ENCODE measurements at regions not wholly inside any gene's neighbourhood (a gene's known extent, or its start where the extent isn't known, plus 50 kb on each side); places are given as distances from the start of the nearest gene placed in this dataset.

DNA sequence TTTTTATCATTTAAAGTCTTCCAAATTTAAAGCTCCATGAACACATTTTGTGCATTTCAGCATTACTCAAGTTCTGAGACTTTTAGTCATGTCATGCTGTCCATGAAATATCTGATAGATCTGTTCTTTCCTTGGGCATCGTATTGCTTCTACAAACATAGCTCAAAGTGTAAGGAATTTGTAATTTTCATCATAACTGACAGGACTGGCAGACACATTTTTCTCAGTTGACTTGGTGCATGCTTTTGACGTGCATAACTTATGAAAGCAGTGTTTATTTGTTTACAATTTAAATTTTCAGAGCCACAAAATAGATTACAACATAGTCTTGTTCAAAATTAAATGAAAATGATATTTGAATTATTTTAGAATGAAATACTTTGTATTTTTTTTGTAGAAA, 812.1 kb upstream of the NOVA1 start:
- Histone ChIP-seq H3K27me3 (ENCODE audit: control insufficient read depth, insufficient read depth, low read length) (no peaks in the 10 kb centered on the region), H3K9me3 (ENCODE audit: control insufficient read depth, insufficient read depth, low read length) (no peaks in the 10 kb centered on the region), H3K4me3 (ENCODE audit: low read depth, low read length) (no peak overlapping the region), H3K4me1 (ENCODE audit: control insufficient read depth, insufficient read depth, low read length) (no peaks in the 10 kb centered on the region), H3K9ac (ENCODE audit: low read depth, low read length) (no peak overlapping the region), H3K36me3 (ENCODE audit: control insufficient read depth, insufficient read depth, low read length) (no peaks in the 10 kb centered on the region)

DNA sequence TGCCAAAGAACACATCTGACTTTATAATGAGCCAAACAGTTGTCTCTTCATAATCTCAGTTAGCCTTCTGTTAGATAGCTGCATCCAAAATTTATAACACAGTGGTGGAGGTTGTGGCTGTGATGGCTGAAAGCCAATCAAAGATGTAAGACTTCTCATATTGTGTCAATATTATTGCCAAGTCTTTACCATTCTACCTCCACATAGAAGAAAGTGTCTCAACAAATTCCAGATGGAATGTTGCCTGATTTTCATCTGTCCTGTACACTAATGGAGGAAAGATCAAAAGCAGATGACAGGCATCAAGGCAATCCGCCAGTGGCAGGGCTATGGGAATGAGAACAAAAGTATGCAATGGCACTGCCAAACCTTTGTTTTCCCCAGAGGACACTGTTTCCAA, 813.1 kb upstream of the NOVA1 start:
- H3K27me3 ChIP-seq (ENCODE audit: control insufficient read depth, insufficient read depth, low read length), result no peaks in the 10 kb centered on the region
- H3K36me3 ChIP-seq (ENCODE audit: control insufficient read depth, insufficient read depth, low read length), result no peaks in the 10 kb centered on the region
- no peak overlapping the region for H3K9ac ChIP-seq (ENCODE audit: low read depth, low read length)
- no peaks in the 10 kb centered on the region for H3K4me1 ChIP-seq (ENCODE audit: control insufficient read depth, insufficient read depth, low read length)
- H3K4me3 ChIP-seq (ENCODE audit: low read depth, low read length), result no peak overlapping the region
- H3K9me3 ChIP-seq (ENCODE audit: control insufficient read depth, insufficient read depth, low read length), result no peaks in the 10 kb centered on the region

DNA sequence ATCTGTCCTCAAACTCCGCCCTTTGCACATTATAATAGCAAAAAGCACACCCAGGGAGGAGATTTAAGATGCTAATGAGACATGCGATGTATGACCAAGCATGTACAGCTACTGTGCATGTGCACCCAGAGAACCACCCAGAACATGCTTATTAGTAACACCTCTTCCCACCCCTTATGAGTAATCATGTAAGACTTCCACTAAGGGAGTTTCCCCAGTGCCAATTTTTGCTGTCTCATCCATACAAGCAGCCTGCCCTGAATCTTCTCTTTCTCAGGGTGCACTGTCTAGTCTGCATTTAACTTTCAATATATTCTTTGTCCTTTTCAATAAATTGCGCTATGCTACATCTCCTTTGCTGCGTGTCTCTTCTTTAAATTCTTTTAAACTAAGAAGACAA, 830.0 kb upstream of the NOVA1 start:
- H3K4me1 ChIP-seq (ENCODE audit: control insufficient read depth, insufficient read depth, low read length), result no peaks in the 10 kb centered on the region
- H3K9me3 ChIP-seq (ENCODE audit: control insufficient read depth, insufficient read depth, low read length), result no peaks in the 10 kb centered on the region
- no peaks in the 10 kb centered on the region for H3K27me3 ChIP-seq (ENCODE audit: control insufficient read depth, insufficient read depth, low read length)
- H3K4me3 ChIP-seq (ENCODE audit: low read depth, low read length), result no peak overlapping the region
- no peak overlapping the region for H3K9ac ChIP-seq (ENCODE audit: low read depth, low read length)
- H3K36me3 ChIP-seq (ENCODE audit: control insufficient read depth, insufficient read depth, low read length), result no peaks in the 10 kb centered on the region

DNA sequence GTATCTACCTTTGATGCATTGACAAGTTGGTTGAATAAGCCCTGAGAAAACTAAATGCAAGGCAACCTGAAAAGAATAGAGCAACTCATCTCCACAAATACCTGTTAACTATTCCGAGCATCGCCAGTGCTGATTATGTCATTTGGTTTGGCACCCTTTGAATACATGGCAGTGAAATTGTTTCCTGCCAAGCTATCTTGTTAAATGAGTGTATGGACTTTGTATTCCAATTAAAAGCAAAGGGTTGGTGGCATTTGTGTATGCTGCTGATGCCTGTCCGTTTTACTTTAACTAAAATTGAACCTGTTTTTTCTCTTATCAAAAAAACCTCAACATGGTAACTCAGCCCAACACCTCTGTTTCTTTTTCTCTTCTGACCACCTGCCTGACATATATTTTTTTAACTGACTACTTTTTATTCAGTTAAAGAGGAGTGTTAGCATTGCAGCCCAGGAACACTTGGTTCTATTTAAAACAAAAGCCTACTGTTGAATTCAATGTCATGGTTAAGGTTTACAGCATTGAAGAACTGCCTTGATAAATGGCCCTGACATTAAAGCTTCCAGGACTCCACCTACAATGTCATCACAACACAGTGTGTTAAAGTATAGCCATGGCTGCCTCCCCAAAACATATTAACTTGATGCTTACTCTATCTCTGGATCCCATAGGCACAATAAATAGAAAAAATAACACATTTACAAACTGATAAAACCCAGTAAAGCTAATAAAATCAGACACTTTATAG, 838.3 kb upstream of the NOVA1 start:
- Histone ChIP-seq H3K27me3 (ENCODE audit: control insufficient read depth, insufficient read depth, low read length) (no peaks in the 10 kb centered on the region), H3K9me3 (ENCODE audit: control insufficient read depth, insufficient read depth, low read length) (no peaks in the 10 kb centered on the region), H3K4me3 (ENCODE audit: low read depth, low read length) (no peak overlapping the region), H3K9ac (ENCODE audit: low read depth, low read length) (no peak overlapping the region), H3K4me1 (ENCODE audit: control insufficient read depth, insufficient read depth, low read length) (no peaks in the 10 kb centered on the region), H3K36me3 (ENCODE audit: control insufficient read depth, insufficient read depth, low read length) (no peaks in the 10 kb centered on the region)

DNA sequence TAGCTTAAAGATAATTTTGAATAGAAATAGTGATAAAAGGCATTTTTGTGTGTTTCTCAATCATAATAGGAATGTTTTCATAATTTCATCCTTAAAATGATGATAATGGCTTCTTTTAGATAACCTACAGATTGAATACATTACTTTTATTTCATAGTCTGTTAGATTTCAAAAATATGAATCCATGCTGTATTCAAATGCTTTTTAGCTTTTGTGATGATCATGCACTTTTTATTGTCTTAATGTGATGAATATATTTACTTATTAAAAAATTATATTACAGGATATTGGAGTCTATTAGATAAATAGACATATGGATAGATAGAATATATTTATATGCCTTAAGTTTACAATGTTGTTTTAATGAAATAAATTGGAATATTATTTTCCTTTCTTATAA, 886.8 kb upstream of the NOVA1 start:
- no peaks in the 10 kb centered on the region for H3K36me3 ChIP-seq (ENCODE audit: control insufficient read depth, insufficient read depth, low read length)
- H3K9me3 ChIP-seq (ENCODE audit: control insufficient read depth, insufficient read depth, low read length), result no peaks in the 10 kb centered on the region
- no peak overlapping the region for H3K9ac ChIP-seq (ENCODE audit: low read depth, low read length)
- H3K27me3 ChIP-seq (ENCODE audit: control insufficient read depth, insufficient read depth, low read length), result no peaks in the 10 kb centered on the region
- no peaks in the 10 kb centered on the region for H3K4me1 ChIP-seq (ENCODE audit: control insufficient read depth, insufficient read depth, low read length)
- H3K4me3 ChIP-seq (ENCODE audit: low read depth, low read length), result no peak overlapping the region

DNA sequence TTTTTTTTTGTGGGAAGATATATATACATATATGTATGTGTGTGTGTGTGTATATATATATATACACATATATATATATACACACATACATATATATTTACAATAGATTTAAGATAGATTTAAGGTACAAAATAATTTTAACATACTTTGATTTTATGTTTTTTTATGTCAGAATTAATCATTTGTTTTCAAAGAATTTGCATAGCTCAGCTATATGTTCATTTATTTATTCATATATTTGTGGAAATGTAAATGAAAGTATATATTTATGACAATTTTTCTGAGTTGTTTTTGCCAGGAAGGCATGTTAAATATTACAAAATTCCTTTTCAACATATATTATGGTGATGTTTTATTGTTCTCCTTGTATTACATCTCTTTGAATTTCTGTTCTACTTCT, 887.4 kb upstream of the NOVA1 start:
- Histone ChIP-seq H3K36me3 (ENCODE audit: control insufficient read depth, insufficient read depth, low read length) (no peaks in the 10 kb centered on the region), H3K4me3 (ENCODE audit: low read depth, low read length) (no peak overlapping the region), H3K27me3 (ENCODE audit: control insufficient read depth, insufficient read depth, low read length) (no peaks in the 10 kb centered on the region), H3K9me3 (ENCODE audit: control insufficient read depth, insufficient read depth, low read length) (no peaks in the 10 kb centered on the region), H3K4me1 (ENCODE audit: control insufficient read depth, insufficient read depth, low read length) (no peaks in the 10 kb centered on the region), H3K9ac (ENCODE audit: low read depth, low read length) (no peak overlapping the region)

DNA sequence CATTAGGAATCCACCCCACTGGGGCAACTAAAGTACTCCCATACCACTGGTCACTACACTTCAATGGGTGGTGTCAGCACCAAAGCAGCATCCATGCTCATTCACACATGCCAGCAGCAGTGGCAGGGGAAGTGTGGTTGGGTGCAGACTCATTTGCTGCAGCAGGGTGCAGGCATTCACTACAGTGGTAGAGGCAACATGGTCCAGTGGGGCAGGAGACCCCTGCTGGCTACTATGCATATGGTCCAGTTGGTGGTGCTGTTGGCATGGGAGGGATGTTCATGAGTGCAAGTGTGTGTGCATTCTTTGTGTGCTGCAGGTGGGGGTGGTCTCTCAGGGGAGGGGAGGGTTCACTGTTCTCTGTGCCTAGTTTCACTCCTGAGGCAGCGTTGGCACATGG, 908.4 kb upstream of the NOVA1 start:
- H3K36me3 ChIP-seq (ENCODE audit: control insufficient read depth, insufficient read depth, low read length), result peaks cover 2% of the 10 kb centered on the region
- no peak overlapping the region for H3K9ac ChIP-seq (ENCODE audit: low read depth, low read length)
- H3K9me3 ChIP-seq (ENCODE audit: control insufficient read depth, insufficient read depth, low read length), result no peaks in the 10 kb centered on the region
- no peaks in the 10 kb centered on the region for H3K4me1 ChIP-seq (ENCODE audit: control insufficient read depth, insufficient read depth, low read length)
- H3K27me3 ChIP-seq (ENCODE audit: control insufficient read depth, insufficient read depth, low read length), result no peaks in the 10 kb centered on the region
- no peak overlapping the region for H3K4me3 ChIP-seq (ENCODE audit: low read depth, low read length)

DNA sequence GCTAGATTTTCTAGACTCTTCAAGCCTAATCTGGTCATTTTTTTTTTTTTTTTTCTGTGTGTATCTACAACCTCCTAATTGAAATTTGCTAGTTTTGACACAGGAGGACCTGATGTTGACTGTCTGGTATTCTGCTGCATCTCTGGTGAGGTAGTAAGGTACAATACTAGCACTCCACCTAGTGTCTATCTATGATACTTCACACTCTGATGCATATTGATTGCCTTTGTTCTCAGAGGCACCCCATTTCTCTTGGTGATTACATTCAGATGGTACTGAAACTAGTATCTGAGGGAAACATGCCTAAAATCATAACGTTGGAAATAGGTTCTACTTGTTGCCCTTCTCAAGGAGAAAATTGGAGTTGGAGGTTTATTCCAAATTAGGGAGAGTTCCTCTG, 930.5 kb upstream of the NOVA1 start:
- no peaks in the 10 kb centered on the region for H3K27me3 ChIP-seq (ENCODE audit: control insufficient read depth, insufficient read depth, low read length)
- H3K4me1 ChIP-seq (ENCODE audit: control insufficient read depth, insufficient read depth, low read length), result no peaks in the 10 kb centered on the region
- H3K9me3 ChIP-seq (ENCODE audit: control insufficient read depth, insufficient read depth, low read length), result no peaks in the 10 kb centered on the region
- no peaks in the 10 kb centered on the region for H3K36me3 ChIP-seq (ENCODE audit: control insufficient read depth, insufficient read depth, low read length)
- H3K4me3 ChIP-seq (ENCODE audit: low read depth, low read length), result no peak overlapping the region
- no peak overlapping the region for H3K9ac ChIP-seq (ENCODE audit: low read depth, low read length)

DNA sequence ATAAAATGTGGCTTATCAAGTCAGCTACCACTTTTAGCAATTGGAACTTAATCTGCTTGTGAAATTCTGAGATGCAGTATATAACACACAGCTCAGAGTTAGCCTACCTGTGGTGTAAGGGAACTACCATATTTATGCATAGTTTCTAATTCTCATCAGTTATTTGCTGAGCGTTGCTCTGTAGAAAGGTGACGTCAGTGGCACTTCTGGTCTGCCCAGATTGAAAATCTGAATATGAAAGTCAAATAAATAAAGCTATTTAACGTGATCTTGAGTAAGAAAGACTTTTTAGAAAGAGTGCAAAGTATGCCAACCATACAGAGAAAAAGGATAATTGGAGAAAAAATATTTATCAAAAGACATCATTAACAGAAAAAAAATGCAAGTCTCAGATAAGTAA, 938.9 kb upstream of the NOVA1 start:
- no peak overlapping the region for H3K4me3 ChIP-seq (ENCODE audit: low read depth, low read length)
- H3K36me3 ChIP-seq (ENCODE audit: control insufficient read depth, insufficient read depth, low read length), result no peaks in the 10 kb centered on the region
- H3K27me3 ChIP-seq (ENCODE audit: control insufficient read depth, insufficient read depth, low read length), result no peaks in the 10 kb centered on the region
- H3K9me3 ChIP-seq (ENCODE audit: control insufficient read depth, insufficient read depth, low read length), result no peaks in the 10 kb centered on the region
- H3K4me1 ChIP-seq (ENCODE audit: control insufficient read depth, insufficient read depth, low read length), result no peaks in the 10 kb centered on the region
- H3K9ac ChIP-seq (ENCODE audit: low read depth, low read length), result no peak overlapping the region

DNA sequence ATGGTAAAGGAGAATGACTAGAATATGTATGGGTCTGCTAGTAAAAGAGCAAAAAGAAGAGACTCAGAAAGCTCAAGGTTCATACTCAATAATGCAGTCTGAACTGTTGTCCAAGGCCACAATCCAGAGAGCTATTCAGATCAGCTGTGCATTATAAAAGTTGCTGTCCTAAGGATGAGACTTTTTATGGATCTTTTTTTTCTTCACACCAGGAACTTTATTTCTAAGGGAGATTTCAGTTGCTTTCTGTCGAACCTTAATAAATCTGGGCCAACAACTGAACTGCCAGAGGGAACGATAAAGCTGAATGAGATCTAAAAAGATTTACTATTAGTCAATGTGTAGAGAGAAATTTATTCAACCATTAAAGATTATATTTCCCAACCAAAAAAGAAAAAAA, 948.3 kb upstream of the NOVA1 start:
- H3K27me3 ChIP-seq (ENCODE audit: control insufficient read depth, insufficient read depth, low read length), result no peaks in the 10 kb centered on the region
- H3K9ac ChIP-seq (ENCODE audit: low read depth, low read length), result no peak overlapping the region
- H3K4me3 ChIP-seq (ENCODE audit: low read depth, low read length), result no peak overlapping the region
- no peaks in the 10 kb centered on the region for H3K9me3 ChIP-seq (ENCODE audit: control insufficient read depth, insufficient read depth, low read length)
- no peaks in the 10 kb centered on the region for H3K36me3 ChIP-seq (ENCODE audit: control insufficient read depth, insufficient read depth, low read length)
- no peaks in the 10 kb centered on the region for H3K4me1 ChIP-seq (ENCODE audit: control insufficient read depth, insufficient read depth, low read length)

DNA sequence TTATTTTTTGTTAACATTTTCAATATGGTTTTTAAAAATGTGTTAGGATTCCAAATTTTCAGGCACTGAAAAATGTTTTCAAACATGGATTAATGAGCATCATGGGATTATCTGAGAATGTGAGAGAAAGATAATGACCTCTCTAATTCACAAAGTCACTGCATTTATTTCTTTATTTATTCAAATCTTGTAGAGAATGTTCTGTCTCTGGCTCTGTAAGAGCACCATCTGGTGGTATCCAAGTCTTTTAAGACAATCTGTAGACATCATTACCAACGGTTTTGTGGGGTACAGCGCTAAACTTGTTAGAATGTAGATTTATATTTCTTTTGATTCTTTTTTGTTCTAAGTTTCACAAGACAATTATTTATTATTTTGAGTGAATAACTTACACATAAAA, 956.0 kb upstream of the NOVA1 start:
- Histone ChIP-seq H3K9me3 (ENCODE audit: control insufficient read depth, insufficient read depth, low read length) (no peaks in the 10 kb centered on the region), H3K36me3 (ENCODE audit: control insufficient read depth, insufficient read depth, low read length) (no peaks in the 10 kb centered on the region), H3K4me1 (ENCODE audit: control insufficient read depth, insufficient read depth, low read length) (no peaks in the 10 kb centered on the region), H3K27me3 (ENCODE audit: control insufficient read depth, insufficient read depth, low read length) (no peaks in the 10 kb centered on the region), H3K4me3 (ENCODE audit: low read depth, low read length) (no peak overlapping the region), H3K9ac (ENCODE audit: low read depth, low read length) (no peak overlapping the region)

DNA sequence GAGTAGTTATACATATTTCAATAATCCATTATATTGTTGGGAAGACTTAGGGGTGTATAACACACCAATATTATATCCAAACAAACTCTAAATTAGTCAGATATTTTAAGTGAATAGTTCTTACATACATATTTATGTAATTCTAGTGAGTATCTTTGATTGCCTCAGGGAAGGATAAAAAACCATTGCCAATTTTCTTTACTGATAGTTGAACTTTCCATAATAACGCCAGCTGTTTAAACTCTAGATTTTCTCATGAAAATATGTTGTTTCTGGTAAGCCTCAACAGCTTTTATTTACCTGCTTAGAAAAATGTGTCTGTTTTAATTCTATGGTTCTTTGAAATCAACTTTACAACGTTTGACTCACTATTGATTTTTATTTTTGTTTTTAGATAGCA, 959.6 kb upstream of the NOVA1 start:
- Histone ChIP-seq H3K36me3 (ENCODE audit: control insufficient read depth, insufficient read depth, low read length) (no peaks in the 10 kb centered on the region), H3K9me3 (ENCODE audit: control insufficient read depth, insufficient read depth, low read length) (no peaks in the 10 kb centered on the region), H3K4me3 (ENCODE audit: low read depth, low read length) (no peak overlapping the region), H3K27me3 (ENCODE audit: control insufficient read depth, insufficient read depth, low read length) (no peaks in the 10 kb centered on the region), H3K4me1 (ENCODE audit: control insufficient read depth, insufficient read depth, low read length) (no peaks in the 10 kb centered on the region), H3K9ac (ENCODE audit: low read depth, low read length) (no peak overlapping the region)
